ENCODE measurements at regions not wholly inside any gene's neighbourhood (a gene's known extent, or its start where the extent isn't known, plus 50 kb on each side); places are given as distances from the start of the nearest gene placed in this dataset.
A peak's percentile ranks its signal among the peaks of the same experiment; 100 is the strongest.
"Not testable (repeated sequence)": the region's sequence is repeated elsewhere in the genome, so short reads cannot be mapped to it uniquely, and the experiment has no call there.

- Histone ChIP-seq H3K27ac (no peak overlapping the region), H3K4me3 (no peak overlapping the region), H3K4me1 (replicated peaks in 1 of 2) (no peaks in the 10 kb centered on the region)
- in situ Hi-C loops (cut with MboI; ENCODE audit: low pct_unique_long_range_greater_than_20kb in 2 of 9, low sequenced_read_pairs in 9 of 9, unreplicated experiment in 9 of 9), result no loop called here
- WGBS, 10 experiments, result 40 to 87% (median 73%) methylated on average over 1 to 6 of the region's 6 CpGs; no CpG with 5 or more reads in 1 of the 10 experiments
- ATAC-seq (replicated peaks in 6 of 8), result no peak
Measured at GRCh38 chr2:182477774-182478173, 50.9 kb upstream of the PDE1A start.

GRCh38 chr2:182481676-182482075, 54.8 kb upstream of the PDE1A start:
- no peak overlapping the region for H3K4me3 ChIP-seq
- in situ Hi-C loops (cut with MboI; ENCODE audit: low pct_unique_long_range_greater_than_20kb in 2 of 9, low sequenced_read_pairs in 9 of 9, unreplicated experiment in 9 of 9), result no loop called here
- H3K27ac ChIP-seq, result no peak overlapping the region
- WGBS, 10 experiments, result 20 to 100% (median 92%) methylated on average over 1 to 2 of the region's 2 CpGs; no CpG with 5 or more reads in 2 of the 10 experiments
- H3K4me1 ChIP-seq (replicated peaks in 1 of 2), result no peaks in the 10 kb centered on the region
- ATAC-seq (replicated peaks in 6 of 8), result no peak

GRCh38 chr2:182482511-182482910, 55.7 kb upstream of the PDE1A start:
- no peaks in the 10 kb centered on the region for H3K4me1 ChIP-seq (replicated peaks in 1 of 2)
- peak in 1 of 8 experiments; percentile 20 for ATAC-seq (replicated peaks in 6 of 8)
- WGBS, 10 experiments, result 50 to 100% (median 70%) methylated on average over 1 to 2 of the region's 2 CpGs; no CpG with 5 or more reads in 2 of the 10 experiments
- in situ Hi-C loops (cut with MboI; ENCODE audit: low pct_unique_long_range_greater_than_20kb in 2 of 9, low sequenced_read_pairs in 9 of 9, unreplicated experiment in 9 of 9), result no loop called here
- H3K27ac ChIP-seq, result no peak overlapping the region
- no peak overlapping the region for H3K4me3 ChIP-seq

GRCh38 chr2:182496596-182496995, 69.8 kb upstream of the PDE1A start:
- H3K27ac ChIP-seq, result no peak overlapping the region
- H3K4me3 ChIP-seq, result no peak overlapping the region
- no peak for ATAC-seq (replicated peaks in 6 of 8)
- in situ Hi-C loops (cut with MboI; ENCODE audit: low pct_unique_long_range_greater_than_20kb in 2 of 9, low sequenced_read_pairs in 9 of 9, unreplicated experiment in 9 of 9), result no loop called here
- no peaks in the 10 kb centered on the region for H3K4me1 ChIP-seq (replicated peaks in 1 of 2)
- WGBS, 10 experiments, result 0 to 100% (median 74%) methylated on average over 1 to 2 of the region's 2 CpGs; no CpG with 5 or more reads in 3 of the 10 experiments

- H3K27ac ChIP-seq, result no peak overlapping the region
- ATAC-seq (replicated peaks in 6 of 8), result no peak
- 17 to 91% (median 64%) methylated on average over 1 to 3 of the region's 3 CpGs for WGBS, 10 experiments
- H3K4me1 ChIP-seq (replicated peaks in 1 of 2), result no peaks in the 10 kb centered on the region
- in situ Hi-C loops (cut with MboI; ENCODE audit: low pct_unique_long_range_greater_than_20kb in 2 of 9, low sequenced_read_pairs in 9 of 9, unreplicated experiment in 9 of 9), result no loop called here
- no peak overlapping the region for H3K4me3 ChIP-seq
Measured at GRCh38 chr2:182499706-182500470, 73.1 kb upstream of the PDE1A start.

DNA sequence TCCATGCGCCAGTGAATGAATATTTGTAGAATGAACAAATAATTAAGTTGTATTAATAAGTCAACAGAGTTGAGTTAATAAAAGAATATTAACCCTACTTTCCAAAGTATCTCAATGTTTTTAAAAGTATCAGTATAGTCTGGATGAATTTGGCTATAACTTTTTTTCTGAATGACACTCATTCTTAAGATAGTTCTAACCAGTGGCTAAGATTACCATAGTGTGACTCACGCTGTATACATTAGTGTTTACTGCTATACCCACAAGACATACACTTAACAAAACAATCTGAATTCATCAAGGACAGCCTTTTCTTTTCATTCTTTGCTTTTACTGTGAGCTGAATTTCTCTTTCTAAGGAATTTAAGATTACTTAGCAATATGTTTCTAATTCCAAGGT, 77.0 kb upstream of the PDE1A start:
- WGBS, 10 experiments, result 54 to 100% (median 97%) methylated on average over 1 to 2 of the region's 2 CpGs
- H3K4me1 ChIP-seq (replicated peaks in 1 of 2), result peaks cover 12 to 17% of the 10 kb centered on the region in 2 donors

GRCh38 chr2:182504903-182505302, 78.1 kb upstream of the PDE1A start:
- 89 to 100% (median 94%) methylated on average over 1 to 2 of the region's 2 CpGs; no CpG with 5 or more reads in 4 of the 10 experiments for WGBS, 10 experiments
- in situ Hi-C loops (cut with MboI; ENCODE audit: low pct_unique_long_range_greater_than_20kb in 2 of 9, low sequenced_read_pairs in 9 of 9, unreplicated experiment in 9 of 9), result no loop called here
- H3K4me1 ChIP-seq (replicated peaks in 1 of 2), result peaks cover 14 to 17% of the 10 kb centered on the region in 2 donors
- H3K27ac ChIP-seq, result no peak overlapping the region
- peak in 1 of 8 experiments; percentile 27 for ATAC-seq (replicated peaks in 6 of 8)
- H3K4me3 ChIP-seq, result no peak overlapping the region

More for the DNA sequence above, 77.0 kb upstream of the PDE1A start:
- no peak overlapping the region for H3K27ac ChIP-seq
- no peak for ATAC-seq (replicated peaks in 6 of 8)
- no peak overlapping the region for H3K4me3 ChIP-seq
- in situ Hi-C loops (cut with MboI; ENCODE audit: low pct_unique_long_range_greater_than_20kb in 2 of 9, low sequenced_read_pairs in 9 of 9, unreplicated experiment in 9 of 9), result no loop called here

- no peak overlapping the region for H3K4me3 ChIP-seq
- H3K27ac ChIP-seq, result peak overlapping the region; percentile 21 to 40
- H3K4me1 ChIP-seq (replicated peaks in 1 of 2), result peaks cover 14 to 17% of the 10 kb centered on the region in 2 donors
- in situ Hi-C loops (cut with MboI; ENCODE audit: low pct_unique_long_range_greater_than_20kb in 2 of 9, low sequenced_read_pairs in 9 of 9, unreplicated experiment in 9 of 9), result no loop called here
- ATAC-seq (replicated peaks in 6 of 8), result peak in 5 of 8 experiments; percentile 88 to 96 (median 89)
Measured at GRCh38 chr2:182506606-182507005, 79.8 kb upstream of the PDE1A start.

GRCh38 chr2:182508583-182508982, 81.7 kb upstream of the PDE1A start:
- in situ Hi-C loops (cut with MboI; ENCODE audit: low pct_unique_long_range_greater_than_20kb in 2 of 9, low sequenced_read_pairs in 9 of 9, unreplicated experiment in 9 of 9); ATAC-seq (replicated peaks in 6 of 8); H3K27ac ChIP-seq; H3K4me3 ChIP-seq: not testable (repeated sequence)
- H3K4me1 ChIP-seq (replicated peaks in 1 of 2), result peaks cover 14 to 17% of the 10 kb centered on the region in 2 donors
- 32 to 100% (median 90%) methylated on average over 1 to 4 of the region's 4 CpGs for WGBS, 10 experiments

DNA sequence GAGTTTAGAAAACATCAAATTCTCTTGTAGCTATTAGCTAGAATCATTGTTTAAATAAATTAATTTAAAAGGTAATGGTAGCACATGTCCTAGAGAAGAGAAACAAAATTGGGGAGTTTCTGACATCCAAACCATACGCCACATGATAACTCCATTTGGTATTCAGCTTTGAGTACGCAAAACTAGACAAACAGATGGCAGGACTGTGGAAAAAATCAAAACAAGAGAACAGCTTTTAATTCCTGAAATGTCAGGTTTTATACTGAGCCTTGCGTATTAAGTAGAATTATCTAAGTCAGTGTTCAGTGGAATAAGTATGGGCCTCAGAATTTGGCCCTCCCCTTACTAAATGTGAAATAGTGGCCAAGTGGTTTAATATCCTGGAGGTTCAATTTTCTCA, 82.4 kb upstream of the PDE1A start:
- ATAC-seq (replicated peaks in 6 of 8), result no peak
- H3K27ac ChIP-seq, result no peak overlapping the region
- no peak overlapping the region for H3K4me3 ChIP-seq
- 77 to 100% (median 93%) methylated on average over 1 to 3 of the region's 3 CpGs for WGBS, 10 experiments
- in situ Hi-C loops (cut with MboI; ENCODE audit: low pct_unique_long_range_greater_than_20kb in 2 of 9, low sequenced_read_pairs in 9 of 9, unreplicated experiment in 9 of 9), result no loop called here
- H3K4me1 ChIP-seq (replicated peaks in 1 of 2), result peaks cover 14 to 17% of the 10 kb centered on the region in 2 donors

DNA sequence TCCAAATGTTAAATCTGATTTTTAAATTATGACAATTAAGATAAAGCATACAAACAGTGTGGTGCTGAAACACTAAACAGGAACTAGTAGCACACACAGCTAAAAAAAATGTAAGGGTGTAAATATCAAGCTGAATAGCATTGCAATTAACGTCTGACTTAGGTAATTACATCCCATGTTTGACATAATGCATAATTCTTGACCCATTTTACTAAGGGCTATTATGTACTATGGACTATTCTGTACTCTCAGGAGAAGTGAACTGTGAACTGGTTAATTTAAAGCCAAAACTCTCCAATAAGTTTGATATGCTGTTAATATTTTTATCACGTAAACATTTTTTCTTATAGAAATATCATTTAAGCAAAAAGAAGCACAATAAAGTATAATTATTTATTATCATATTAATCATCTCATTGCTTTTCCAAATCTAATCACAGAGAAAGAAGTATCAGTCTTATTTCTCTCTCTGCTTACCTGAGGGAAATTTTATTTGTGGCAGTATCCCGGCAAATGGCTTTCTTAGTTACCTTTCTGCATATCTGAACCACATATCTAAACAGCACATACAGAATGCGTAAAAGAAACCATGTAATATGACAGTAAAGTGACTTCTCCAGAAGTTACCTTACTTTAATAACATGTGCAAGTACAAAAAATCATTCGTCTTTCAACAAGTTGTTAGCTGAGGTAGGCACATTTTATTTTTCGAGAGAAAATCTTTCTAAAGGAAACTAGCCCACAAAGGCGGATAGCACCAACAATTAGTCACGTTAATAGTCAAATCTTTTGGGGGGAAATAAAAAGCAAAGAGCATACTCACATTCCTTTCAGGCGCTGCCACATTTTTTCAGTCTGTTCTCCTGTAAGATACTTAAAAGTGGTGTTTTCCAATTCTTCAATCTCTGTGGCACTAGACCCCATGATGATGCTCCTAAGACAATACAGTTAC, 94.9 kb upstream of the PDE1A start:
- WGBS, 10 experiments, result 59 to 92% (median 83%) methylated on average over 2 to 9 of the region's 9 CpGs
- in situ Hi-C loops (cut with MboI; ENCODE audit: low pct_unique_long_range_greater_than_20kb in 2 of 9, low sequenced_read_pairs in 9 of 9, unreplicated experiment in 9 of 9), result no loop called here
- peak overlapping the region in 4 of 5 donors; percentile 5 to 29 (median 20) for H3K4me3 ChIP-seq
- ATAC-seq (replicated peaks in 6 of 8), result no peak
- peak overlapping the region in 1 of 2 donors; percentile 16 for H3K27ac ChIP-seq
- H3K4me1 ChIP-seq (replicated peaks in 1 of 2), result peaks cover 5 to 6% of the 10 kb centered on the region in 2 donors

- 0 to 31% (median 9%) methylated on average over 2 to 6 of the region's 6 CpGs; no CpG with 5 or more reads in 2 of the 10 experiments for WGBS, 10 experiments
- Histone ChIP-seq H3K4me3 (peak overlapping the region in 4 of 5 donors; percentile 5 to 29 (median 20)), H3K4me1 (replicated peaks in 1 of 2) (peaks cover 5 to 6% of the 10 kb centered on the region in 2 donors), H3K27ac (peak overlapping the region; percentile 4 to 16)
- peak in 7 of 8 experiments; percentile 34 to 97 (median 93) for ATAC-seq (replicated peaks in 6 of 8)
- in situ Hi-C loops (cut with MboI; ENCODE audit: low pct_unique_long_range_greater_than_20kb in 2 of 9, low sequenced_read_pairs in 9 of 9, unreplicated experiment in 9 of 9), result no loop called here
Measured at GRCh38 chr2:182522405-182522896, 95.6 kb upstream of the PDE1A start.

DNA sequence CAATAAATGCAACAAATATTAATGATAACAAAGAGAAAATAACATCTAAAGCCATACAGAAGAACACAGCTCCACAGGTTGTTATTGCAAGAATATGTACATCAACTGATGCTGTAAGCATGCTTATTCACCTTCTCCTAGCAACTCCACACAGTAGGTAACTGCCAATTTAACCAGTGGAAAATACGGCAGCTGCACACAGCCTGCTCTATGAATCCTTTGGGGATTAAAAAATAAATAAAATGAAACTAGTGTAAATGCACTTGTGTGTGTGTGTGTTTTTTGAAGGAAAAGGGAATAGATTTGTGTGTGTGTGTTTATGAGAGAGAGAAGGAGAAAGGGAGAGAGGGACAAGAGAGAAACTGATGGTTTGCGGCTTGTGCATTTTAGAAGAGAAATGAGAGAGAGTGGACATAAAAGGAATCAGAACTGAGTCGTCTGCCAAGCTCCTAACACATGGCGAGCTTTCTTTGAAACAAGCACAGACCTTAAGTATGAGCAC, 96.2 kb upstream of the PDE1A start:
- peaks cover 5 to 6% of the 10 kb centered on the region in 2 donors for H3K4me1 ChIP-seq (replicated peaks in 1 of 2)
- in situ Hi-C loops (cut with MboI; ENCODE audit: low pct_unique_long_range_greater_than_20kb in 2 of 9, low sequenced_read_pairs in 9 of 9, unreplicated experiment in 9 of 9), result no loop called here
- ATAC-seq (replicated peaks in 6 of 8), result peak in 6 of 8 experiments; percentile 24 to 86 (median 70)
- WGBS, 10 experiments, result 0 to 63% (median 38%) methylated on average over 1 to 4 of the region's 4 CpGs
- H3K4me3 ChIP-seq, result peak overlapping the region in 4 of 5 donors; percentile 5 to 29 (median 20)
- no peak overlapping the region for H3K27ac ChIP-seq
